ENCODE measurements at regions not wholly inside any gene's neighbourhood (a gene's known extent, or its start where the extent isn't known, plus 50 kb on each side); places are given as distances from the start of the nearest gene placed in this dataset.

GRCh38 chr5:36795366-36795765, 81.2 kb upstream of the NIPBL start:
- no peak for TF ChIP-seq EZH2phosphoT487 (IDR thresholded peaks at IDR 0.05)
- no peak for TF ChIP-seq CTCF (IDR thresholded peaks at IDR 0.05)
